H1 (cell line): ENCODE measurements at regions not wholly inside any gene's neighbourhood (a gene's known extent, or its start where the extent isn't known, plus 50 kb on each side); places are given as distances from the start of the nearest gene placed in this dataset.

Source experiments
- BRCA1 ChIP-seq: IDR thresholded peaks from 2 replicates; pipeline ENCODE4 v1.6.1; 2012; ENCODE audit warnings: low read depth, low read length, improper control_type of control experiment
- CHD1 ChIP-seq: IDR thresholded peaks from 2 replicates; pipeline ENCODE4 v1.6.1; 2012; ENCODE audit warnings: low read depth, low read length, improper control_type of control experiment
- FOSL1 ChIP-seq: IDR thresholded peaks from 2 replicates; pipeline ENCODE4 v1.6.1; 2011; ENCODE audit warnings: mild to moderate bottlenecking, low read depth, low read length, moderate library complexity; ENCODE audit not compliant: insufficient read depth
- HDAC6 ChIP-seq: IDR thresholded peaks from one replicate; pipeline ENCODE4 v1.7.1; 2012; ENCODE audit warnings: low read depth, mild to moderate bottlenecking, inconsistent platforms, low read length, moderate library complexity
- JUN ChIP-seq: IDR thresholded peaks from 2 replicates; pipeline ENCODE4 v1.6.1; 2011; ENCODE audit warnings: low read depth, mild to moderate bottlenecking, improper control_type of control experiment, low read length
- MAFK ChIP-seq: IDR thresholded peaks from 2 replicates; pipeline ENCODE4 v1.6.1; 2012; ENCODE audit warnings: low read depth, mild to moderate bottlenecking, improper control_type of control experiment, low read length
- POLR2A ChIP-seq, 2 experiments: IDR thresholded peaks; 1 replicate in 1 of 2; 2 replicates in 1 of 2; pipeline ENCODE4 v1.6.1; 2011; ENCODE audit warnings: low read depth in 2 of 2, low read length in 2 of 2, mild to moderate bottlenecking in 2 of 2; ENCODE audit errors: control extremely low read depth in 1 of 2
- POU5F1 ChIP-seq: IDR thresholded peaks from 2 replicates; pipeline ENCODE4 v1.6.1; 2011; ENCODE audit warnings: low read depth, mild to moderate bottlenecking, low read length, moderate library complexity
- SP1 ChIP-seq: IDR thresholded peaks from 2 replicates; pipeline ENCODE4 v1.6.1; 2011; ENCODE audit warnings: low read depth, low read length
- TAF7 ChIP-seq: optimal IDR thresholded peaks from 2 replicates; pipeline ENCODE3; 2011; ENCODE audit warnings: low read depth, mild to moderate bottlenecking, inconsistent platforms, low read length, moderate library complexity, borderline replicate concordance
- TBP ChIP-seq: IDR thresholded peaks from 2 replicates; pipeline ENCODE4 v1.6.1; 2011; ENCODE audit warnings: low read depth, low read length, improper control_type of control experiment
- TF ChIP-seq, protein P1 (sequence below), 3 experiments: IDR thresholded peaks; 1 replicate in 2 of 3; 2 replicates in 1 of 3; pipeline versions ENCODE4 v1.5.1 to v1.6.1; 2011; ENCODE audit warnings: low read length in 3 of 3, mild to moderate bottlenecking in 3 of 3, inconsistent platforms in 2 of 3, low read depth in 1 of 3, moderate library complexity in 1 of 3; ENCODE audit not compliant: insufficient read depth in 1 of 3; ENCODE audit errors: control extremely low read depth in 1 of 3
- TF ChIP-seq, protein P2 (sequence below): IDR thresholded peaks from 2 replicates; pipeline ENCODE4 v1.6.1; 2011; ENCODE audit warnings: low read length, improper control_type of control experiment

DNA sequence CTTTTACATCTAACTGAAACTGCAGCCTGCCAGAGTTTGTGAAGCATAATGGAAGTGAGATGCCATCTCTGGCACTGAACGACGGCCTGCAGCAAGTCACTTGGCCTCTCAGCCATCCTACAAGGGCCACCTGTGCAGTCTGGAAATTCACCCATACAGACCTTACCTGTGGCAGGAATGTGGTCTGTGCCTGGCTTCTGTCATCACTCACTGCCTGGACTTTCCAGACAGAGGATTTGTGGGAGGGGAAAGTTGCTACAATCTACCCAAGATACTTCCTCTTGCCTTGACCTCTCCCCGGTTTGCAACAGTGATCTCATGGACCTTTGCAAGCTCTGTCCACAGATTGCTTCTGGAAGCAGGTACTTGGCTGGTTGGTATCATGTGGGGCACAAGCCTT lies 58.4 kb upstream of the ATP1B1 start:
- TF ChIP-seq FOSL1 = no peak
- TF ChIP-seq, protein P1, sequence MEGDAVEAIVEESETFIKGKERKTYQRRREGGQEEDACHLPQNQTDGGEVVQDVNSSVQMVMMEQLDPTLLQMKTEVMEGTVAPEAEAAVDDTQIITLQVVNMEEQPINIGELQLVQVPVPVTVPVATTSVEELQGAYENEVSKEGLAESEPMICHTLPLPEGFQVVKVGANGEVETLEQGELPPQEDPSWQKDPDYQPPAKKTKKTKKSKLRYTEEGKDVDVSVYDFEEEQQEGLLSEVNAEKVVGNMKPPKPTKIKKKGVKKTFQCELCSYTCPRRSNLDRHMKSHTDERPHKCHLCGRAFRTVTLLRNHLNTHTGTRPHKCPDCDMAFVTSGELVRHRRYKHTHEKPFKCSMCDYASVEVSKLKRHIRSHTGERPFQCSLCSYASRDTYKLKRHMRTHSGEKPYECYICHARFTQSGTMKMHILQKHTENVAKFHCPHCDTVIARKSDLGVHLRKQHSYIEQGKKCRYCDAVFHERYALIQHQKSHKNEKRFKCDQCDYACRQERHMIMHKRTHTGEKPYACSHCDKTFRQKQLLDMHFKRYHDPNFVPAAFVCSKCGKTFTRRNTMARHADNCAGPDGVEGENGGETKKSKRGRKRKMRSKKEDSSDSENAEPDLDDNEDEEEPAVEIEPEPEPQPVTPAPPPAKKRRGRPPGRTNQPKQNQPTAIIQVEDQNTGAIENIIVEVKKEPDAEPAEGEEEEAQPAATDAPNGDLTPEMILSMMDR (IDR thresholded peaks at IDR 0.05; ENCODE audit: control extremely low read depth in 1 of 3, insufficient read depth in 1 of 3, low read depth in 1 of 3, low read length in 3 of 3) = no peak
- no peak for TF ChIP-seq TAF7
- TF ChIP-seq POLR2A (IDR thresholded peaks at IDR 0.05; ENCODE audit: control extremely low read depth in 1 of 2, low read depth in 2 of 2, low read length in 2 of 2) = no peak
- no peak for TF ChIP-seq HDAC6
- TF ChIP-seq POU5F1 = no peak
- TF ChIP-seq CHD1 = no peak
- TF ChIP-seq TBP = no peak
- no peak for TF ChIP-seq SP1
- TF ChIP-seq BRCA1 = no peak
- no peak for TF ChIP-seq MAFK
- TF ChIP-seq JUN = no peak
- TF ChIP-seq, protein P2, sequence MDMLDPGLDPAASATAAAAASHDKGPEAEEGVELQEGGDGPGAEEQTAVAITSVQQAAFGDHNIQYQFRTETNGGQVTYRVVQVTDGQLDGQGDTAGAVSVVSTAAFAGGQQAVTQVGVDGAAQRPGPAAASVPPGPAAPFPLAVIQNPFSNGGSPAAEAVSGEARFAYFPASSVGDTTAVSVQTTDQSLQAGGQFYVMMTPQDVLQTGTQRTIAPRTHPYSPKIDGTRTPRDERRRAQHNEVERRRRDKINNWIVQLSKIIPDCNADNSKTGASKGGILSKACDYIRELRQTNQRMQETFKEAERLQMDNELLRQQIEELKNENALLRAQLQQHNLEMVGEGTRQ = no peak
